ENCODE measurements at regions not wholly inside any gene's neighbourhood (a gene's known extent, or its start where the extent isn't known, plus 50 kb on each side); places are given as distances from the start of the nearest gene placed in this dataset.
A peak's percentile ranks its signal among the peaks of the same experiment; 100 is the strongest.

- DNase-seq (ENCODE audit: low spot score), result no peak
- peaks cover 5% of the 10 kb centered on the region for H3K36me3 Mint-ChIP-seq (ENCODE audit: low read depth)
- no peaks in the 10 kb centered on the region for H3K27me3 Mint-ChIP-seq (ENCODE audit: low read depth)
- H3K9me3 Mint-ChIP-seq (ENCODE audit: low read depth), result peaks cover 40% of the 10 kb centered on the region
- H3K4me3 Mint-ChIP-seq (ENCODE audit: unreplicated experiment), result no peak overlapping the region
- H3K27ac Mint-ChIP-seq (ENCODE audit: unreplicated experiment), result no peak overlapping the region
- H3K4me1 Mint-ChIP-seq (ENCODE audit: low read depth), result no peaks in the 10 kb centered on the region
- TF ChIP-seq, protein P1, sequence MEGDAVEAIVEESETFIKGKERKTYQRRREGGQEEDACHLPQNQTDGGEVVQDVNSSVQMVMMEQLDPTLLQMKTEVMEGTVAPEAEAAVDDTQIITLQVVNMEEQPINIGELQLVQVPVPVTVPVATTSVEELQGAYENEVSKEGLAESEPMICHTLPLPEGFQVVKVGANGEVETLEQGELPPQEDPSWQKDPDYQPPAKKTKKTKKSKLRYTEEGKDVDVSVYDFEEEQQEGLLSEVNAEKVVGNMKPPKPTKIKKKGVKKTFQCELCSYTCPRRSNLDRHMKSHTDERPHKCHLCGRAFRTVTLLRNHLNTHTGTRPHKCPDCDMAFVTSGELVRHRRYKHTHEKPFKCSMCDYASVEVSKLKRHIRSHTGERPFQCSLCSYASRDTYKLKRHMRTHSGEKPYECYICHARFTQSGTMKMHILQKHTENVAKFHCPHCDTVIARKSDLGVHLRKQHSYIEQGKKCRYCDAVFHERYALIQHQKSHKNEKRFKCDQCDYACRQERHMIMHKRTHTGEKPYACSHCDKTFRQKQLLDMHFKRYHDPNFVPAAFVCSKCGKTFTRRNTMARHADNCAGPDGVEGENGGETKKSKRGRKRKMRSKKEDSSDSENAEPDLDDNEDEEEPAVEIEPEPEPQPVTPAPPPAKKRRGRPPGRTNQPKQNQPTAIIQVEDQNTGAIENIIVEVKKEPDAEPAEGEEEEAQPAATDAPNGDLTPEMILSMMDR (IDR thresholded peaks at IDR 0.05), result no peak
These were observed 85.1 kb downstream of the GNL3L start for GRCh38 chrX:54615109-54615508.

DNA sequence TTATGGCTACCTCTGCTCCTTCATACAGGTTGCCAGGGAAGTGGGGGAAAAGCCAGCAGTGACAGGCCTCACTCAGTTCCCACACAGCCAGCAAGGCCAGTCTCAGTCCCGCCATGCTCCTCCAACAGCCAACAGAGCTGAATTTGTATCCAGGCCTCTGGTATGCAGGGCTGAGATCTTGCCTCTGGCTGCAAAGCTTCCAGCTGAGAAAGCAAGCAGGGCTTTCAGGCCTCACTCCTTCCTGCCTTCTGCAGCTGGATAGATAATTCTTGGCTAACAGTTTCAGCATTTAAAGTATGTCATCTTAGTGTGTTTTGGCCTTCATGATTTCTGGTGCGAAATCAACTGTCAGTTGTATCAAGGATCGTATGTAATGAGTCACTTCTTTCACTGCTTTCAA is 103.6 kb downstream of the GNL3L start:
- DNase-seq (ENCODE audit: low spot score), result no peak
- Mint-ChIP-seq H3K36me3 (ENCODE audit: low read depth) (no peaks in the 10 kb centered on the region), H3K9me3 (ENCODE audit: low read depth) (peaks cover 46% of the 10 kb centered on the region), H3K27me3 (ENCODE audit: low read depth) (no peaks in the 10 kb centered on the region), H3K4me1 (ENCODE audit: low read depth) (peaks cover 10% of the 10 kb centered on the region), H3K27ac (ENCODE audit: unreplicated experiment) (peak overlapping the region; percentile 86), H3K4me3 (ENCODE audit: unreplicated experiment) (no peak overlapping the region)
- TF ChIP-seq, protein P1 (IDR thresholded peaks at IDR 0.05), result no peak

- no peaks in the 10 kb centered on the region for H3K27me3 Mint-ChIP-seq (ENCODE audit: low read depth)
- peaks cover 14% of the 10 kb centered on the region for H3K4me1 Mint-ChIP-seq (ENCODE audit: low read depth)
- peak overlapping the region; percentile 99 for H3K27ac Mint-ChIP-seq (ENCODE audit: unreplicated experiment)
- no peak for DNase-seq (ENCODE audit: low spot score)
- TF ChIP-seq, protein P1 (IDR thresholded peaks at IDR 0.05), result no peak
- peaks cover 18% of the 10 kb centered on the region for H3K9me3 Mint-ChIP-seq (ENCODE audit: low read depth)
- H3K4me3 Mint-ChIP-seq (ENCODE audit: unreplicated experiment), result peak overlapping the region; percentile 86
- H3K36me3 Mint-ChIP-seq (ENCODE audit: low read depth), result no peaks in the 10 kb centered on the region
These were observed 109.0 kb downstream of the GNL3L start for GRCh38 chrX:54639018-54639345.

GRCh38 chrX:54639346-54640102 is 109.5 kb downstream of the GNL3L start:
- Mint-ChIP-seq H3K9me3 (ENCODE audit: low read depth) (peaks cover 21% of the 10 kb centered on the region), H3K27ac (ENCODE audit: unreplicated experiment) (peak overlapping the region; percentile 99), H3K4me3 (ENCODE audit: unreplicated experiment) (peak overlapping the region; percentile 86), H3K4me1 (ENCODE audit: low read depth) (peaks cover 12% of the 10 kb centered on the region), H3K36me3 (ENCODE audit: low read depth) (no peaks in the 10 kb centered on the region), H3K27me3 (ENCODE audit: low read depth) (no peaks in the 10 kb centered on the region)
- TF ChIP-seq, protein P1 (IDR thresholded peaks at IDR 0.05), result peak; percentile 86
- peak; percentile 96 for DNase-seq (ENCODE audit: low spot score)

- Mint-ChIP-seq H3K27ac (ENCODE audit: unreplicated experiment) (peak overlapping the region; percentile 99), H3K36me3 (ENCODE audit: low read depth) (no peaks in the 10 kb centered on the region), H3K27me3 (ENCODE audit: low read depth) (no peaks in the 10 kb centered on the region), H3K9me3 (ENCODE audit: low read depth) (peaks cover 19% of the 10 kb centered on the region), H3K4me3 (ENCODE audit: unreplicated experiment) (peak overlapping the region; percentile 86), H3K4me1 (ENCODE audit: low read depth) (peaks cover 12% of the 10 kb centered on the region)
- no peak for DNase-seq (ENCODE audit: low spot score)
- TF ChIP-seq, protein P1 (IDR thresholded peaks at IDR 0.05), result peak; percentile 54
These were observed 110.2 kb downstream of the GNL3L start for GRCh38 chrX:54640103-54640690.
